NB4 (cell line): ENCODE measurements at regions not wholly inside any gene's neighbourhood (a gene's known extent, or its start where the extent isn't known, plus 50 kb on each side); places are given as distances from the start of the nearest gene placed in this dataset.

Experiments
- MAX ChIP-seq: IDR thresholded peaks from 2 replicates; pipeline ENCODE4 v1.6.1; 2011; ENCODE audit warnings: low read depth, low read length
- POLR2A ChIP-seq: IDR thresholded peaks from 2 replicates; pipeline ENCODE4 v1.6.1; 2011; ENCODE audit warnings: mild to moderate bottlenecking; ENCODE audit not compliant: insufficient read length; ENCODE audit errors: extremely low read depth
- TF ChIP-seq, protein P1 (sequence below): IDR thresholded peaks from one replicate; pipeline ENCODE4 v1.5.1; 2012; ENCODE audit warnings: low read depth, low read length

DNA sequence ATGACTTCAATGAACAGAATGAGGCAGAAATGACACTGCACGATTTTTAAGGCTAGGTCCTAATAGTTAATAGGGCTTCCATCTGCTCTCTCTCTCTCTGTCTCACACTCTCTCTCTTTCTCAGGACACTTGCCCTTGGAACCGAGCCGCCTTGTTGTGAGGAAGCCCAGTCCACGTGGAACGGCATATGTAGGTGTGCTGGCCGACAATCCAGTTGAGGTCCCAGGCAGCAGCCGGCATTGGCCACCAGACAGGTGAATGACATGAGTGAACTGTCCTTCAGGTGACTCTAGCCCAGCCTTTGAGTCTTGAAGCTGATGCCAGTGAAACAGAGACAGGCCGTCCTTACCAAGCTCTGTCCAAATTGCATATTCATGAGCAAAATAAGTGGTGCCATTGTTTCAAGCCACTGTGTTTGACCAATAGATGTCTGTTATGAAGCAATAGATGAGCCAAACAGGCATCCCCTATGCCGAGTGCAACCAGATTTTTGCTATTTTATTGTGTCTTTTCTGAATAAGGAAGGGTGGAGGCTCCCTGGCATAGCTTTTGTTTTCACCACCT lies 217.5 kb upstream of the LHX5 start:
- TF ChIP-seq, protein P1, sequence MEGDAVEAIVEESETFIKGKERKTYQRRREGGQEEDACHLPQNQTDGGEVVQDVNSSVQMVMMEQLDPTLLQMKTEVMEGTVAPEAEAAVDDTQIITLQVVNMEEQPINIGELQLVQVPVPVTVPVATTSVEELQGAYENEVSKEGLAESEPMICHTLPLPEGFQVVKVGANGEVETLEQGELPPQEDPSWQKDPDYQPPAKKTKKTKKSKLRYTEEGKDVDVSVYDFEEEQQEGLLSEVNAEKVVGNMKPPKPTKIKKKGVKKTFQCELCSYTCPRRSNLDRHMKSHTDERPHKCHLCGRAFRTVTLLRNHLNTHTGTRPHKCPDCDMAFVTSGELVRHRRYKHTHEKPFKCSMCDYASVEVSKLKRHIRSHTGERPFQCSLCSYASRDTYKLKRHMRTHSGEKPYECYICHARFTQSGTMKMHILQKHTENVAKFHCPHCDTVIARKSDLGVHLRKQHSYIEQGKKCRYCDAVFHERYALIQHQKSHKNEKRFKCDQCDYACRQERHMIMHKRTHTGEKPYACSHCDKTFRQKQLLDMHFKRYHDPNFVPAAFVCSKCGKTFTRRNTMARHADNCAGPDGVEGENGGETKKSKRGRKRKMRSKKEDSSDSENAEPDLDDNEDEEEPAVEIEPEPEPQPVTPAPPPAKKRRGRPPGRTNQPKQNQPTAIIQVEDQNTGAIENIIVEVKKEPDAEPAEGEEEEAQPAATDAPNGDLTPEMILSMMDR: no peak
- no peak for TF ChIP-seq POLR2A
- TF ChIP-seq MAX: no peak
